Keratinocyte (primary cell): ENCODE measurements at regions not wholly inside any gene's neighbourhood (a gene's known extent, or its start where the extent isn't known, plus 50 kb on each side); places are given as distances from the start of the nearest gene placed in this dataset.
A peak's percentile ranks its signal among the peaks of the same experiment; 100 is the strongest.

Source experiments
- DNase-seq: peaks from one replicate; pipeline ENCODE4 v3.0.0-alpha.2; 2011; ENCODE audit warnings: low read depth, missing footprints, low spot score
- FAIRE-seq: peaks from 2 replicates; lab custom pipeline; 2011; peaks lifted over from hg19 to GRCh38; lab: Jason Lieb, UNC
- H2AFZ ChIP-seq: 2 replicates; pipeline ENCODE4 v1.6.0; 2012; ENCODE audit warnings: low read length, control low read depth, inconsistent platforms; ENCODE audit not compliant: control insufficient read depth
- H3K27ac ChIP-seq: 2 replicates; pipeline ENCODE4 v1.5.1; 2011; ENCODE audit warnings: low read length; ENCODE audit not compliant: control insufficient read depth, insufficient read depth
- H3K27me3 ChIP-seq: 3 replicates; pipeline ENCODE4 v1.6.0; 2011; ENCODE audit warnings: low read length; ENCODE audit not compliant: control insufficient read depth, insufficient read depth; ENCODE audit errors: extremely low read depth
- H3K36me3 ChIP-seq, 2 experiments: 2 replicates in 1 of 2; 3 replicates in 1 of 2; pipeline ENCODE4 v1.5.1; 2011; ENCODE audit warnings: low read length in 2 of 2, mild to moderate bottlenecking in 1 of 2; ENCODE audit not compliant: control insufficient read depth in 2 of 2, insufficient read depth in 2 of 2; ENCODE audit errors: extremely low read depth in 1 of 2
- H3K4me1 ChIP-seq: 3 replicates; pipeline ENCODE4 v1.5.1; 2011; ENCODE audit warnings: low read length; ENCODE audit not compliant: control insufficient read depth, insufficient read depth; ENCODE audit errors: extremely low read depth
- H3K4me2 ChIP-seq: 3 replicates; pipeline ENCODE4 v1.6.0; 2011; ENCODE audit warnings: low read depth, low read length; ENCODE audit not compliant: control insufficient read depth, insufficient read depth; ENCODE audit errors: extremely low read depth
- H3K4me3 ChIP-seq, 3 experiments: fragments of 200-600 bp in 1 of 3; sonication (generic) in 1 of 3; 2 replicates in 2 of 3; 3 replicates in 1 of 3; pipeline ENCODE4 v1.5.1; 2011 to 2016; ENCODE audit warnings: low read length in 3 of 3, mild to moderate bottlenecking in 3 of 3, control low read depth in 2 of 3, inconsistent platforms in 1 of 3, low read depth in 1 of 3, mixed read lengths in 1 of 3, mixed run types in 1 of 3, moderate library complexity in 1 of 3; ENCODE audit not compliant: control insufficient read depth in 2 of 3, insufficient read depth in 2 of 3; ENCODE audit errors: extremely low read depth in 1 of 3
- H3K79me2 ChIP-seq: 2 replicates; pipeline ENCODE4 v1.6.0; 2012; ENCODE audit warnings: low read length; ENCODE audit not compliant: control insufficient read depth, insufficient read depth
- H3K9ac ChIP-seq: 3 replicates; pipeline ENCODE4 v1.6.0; 2011; ENCODE audit warnings: low read length; ENCODE audit not compliant: control insufficient read depth, insufficient read depth; ENCODE audit errors: extremely low read depth
- H3K9me1 ChIP-seq: 3 replicates; pipeline ENCODE4 v1.6.0; 2011; ENCODE audit warnings: low read length; ENCODE audit not compliant: control insufficient read depth, insufficient read depth; ENCODE audit errors: extremely low read depth
- H3K9me3 ChIP-seq: 2 replicates; pipeline ENCODE4 v1.5.1; 2012; ENCODE audit warnings: low read depth, low read length; ENCODE audit not compliant: control insufficient read depth
- H4K20me1 ChIP-seq: 3 replicates; pipeline ENCODE4 v1.6.0; 2011; ENCODE audit warnings: low read length; ENCODE audit not compliant: control insufficient read depth, insufficient read depth; ENCODE audit errors: extremely low read depth
- EZH2 ChIP-seq: IDR thresholded peaks from one replicate; pipeline ENCODE4 v1.6.1; 2012; ENCODE audit warnings: inconsistent platforms, mild to moderate bottlenecking, low read length, moderate library complexity
- dilution Hi-C: fragments of 300-500 bp; cut with MboI; formaldehyde crosslinking; loops from one replicate; pipeline ENCODE4 v1.7.0; 2020; ENCODE audit warnings: low sequenced_read_pairs; ENCODE audit not compliant: extremely low pct_ligation_motif_present
- TF ChIP-seq, protein P1 (sequence below), 3 experiments: IDR thresholded peaks in 1 of 3; conservative IDR thresholded peaks in 1 of 3; optimal IDR thresholded peaks in 1 of 3; 2 replicates in 2 of 3; 3 replicates in 1 of 3; pipeline versions ENCODE3 to v1.5.1; 2011; ENCODE audit warnings: low read length in 3 of 3, mild to moderate bottlenecking in 3 of 3, moderate library complexity in 2 of 3, control low read depth in 1 of 3, inconsistent platforms in 1 of 3; ENCODE audit not compliant: insufficient read depth in 2 of 3; ENCODE audit errors: extremely low read depth in 1 of 3

DNA sequence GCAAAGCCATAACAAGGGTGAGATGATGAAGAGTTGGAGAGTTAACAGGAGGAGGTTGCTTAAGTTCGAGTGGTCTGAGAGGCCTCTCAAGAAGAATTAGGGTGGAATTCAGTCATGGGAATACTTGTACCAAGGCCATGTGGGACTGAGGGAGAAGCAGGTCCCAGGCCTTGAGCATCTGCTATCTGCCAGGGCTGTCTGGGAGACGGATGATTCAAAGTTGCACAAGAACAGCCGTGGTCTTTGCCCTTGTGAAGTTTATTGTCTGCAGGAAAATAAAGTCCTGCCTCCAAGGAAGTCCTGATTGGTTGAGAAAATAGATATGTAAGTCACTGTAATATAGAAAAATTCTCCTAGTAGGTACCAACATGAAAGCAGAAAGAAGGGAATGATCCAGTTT is 178.8 kb upstream of the RFC3 start:
- Histone ChIP-seq H3K9me3 (no peaks in the 10 kb centered on the region), H3K27ac (peak overlapping the region; percentile 0), H3K36me3 (no peaks in the 10 kb centered on the region), H2AFZ (no peak overlapping the region), H3K4me1 (peaks cover 77% of the 10 kb centered on the region), H3K27me3 (no peaks in the 10 kb centered on the region), H4K20me1 (no peaks in the 10 kb centered on the region), H3K79me2 (no peaks in the 10 kb centered on the region), H3K4me2 (no peak overlapping the region), H3K4me3 (no peak overlapping the region), H3K9ac (no peak overlapping the region), H3K9me1 (no peaks in the 10 kb centered on the region)
- DNase-seq: no peak
- no peak for FAIRE-seq
- TF ChIP-seq, protein P1, sequence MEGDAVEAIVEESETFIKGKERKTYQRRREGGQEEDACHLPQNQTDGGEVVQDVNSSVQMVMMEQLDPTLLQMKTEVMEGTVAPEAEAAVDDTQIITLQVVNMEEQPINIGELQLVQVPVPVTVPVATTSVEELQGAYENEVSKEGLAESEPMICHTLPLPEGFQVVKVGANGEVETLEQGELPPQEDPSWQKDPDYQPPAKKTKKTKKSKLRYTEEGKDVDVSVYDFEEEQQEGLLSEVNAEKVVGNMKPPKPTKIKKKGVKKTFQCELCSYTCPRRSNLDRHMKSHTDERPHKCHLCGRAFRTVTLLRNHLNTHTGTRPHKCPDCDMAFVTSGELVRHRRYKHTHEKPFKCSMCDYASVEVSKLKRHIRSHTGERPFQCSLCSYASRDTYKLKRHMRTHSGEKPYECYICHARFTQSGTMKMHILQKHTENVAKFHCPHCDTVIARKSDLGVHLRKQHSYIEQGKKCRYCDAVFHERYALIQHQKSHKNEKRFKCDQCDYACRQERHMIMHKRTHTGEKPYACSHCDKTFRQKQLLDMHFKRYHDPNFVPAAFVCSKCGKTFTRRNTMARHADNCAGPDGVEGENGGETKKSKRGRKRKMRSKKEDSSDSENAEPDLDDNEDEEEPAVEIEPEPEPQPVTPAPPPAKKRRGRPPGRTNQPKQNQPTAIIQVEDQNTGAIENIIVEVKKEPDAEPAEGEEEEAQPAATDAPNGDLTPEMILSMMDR (optimal IDR thresholded peaks at IDR 0.05 in 1 of 3, IDR thresholded peaks at IDR 0.05 in 1 of 3, conservative IDR thresholded peaks at IDR 0.05 in 1 of 3; ENCODE audit: extremely low read depth in 1 of 3, insufficient read depth in 2 of 3, low read length in 3 of 3): no peak
- no peak for TF ChIP-seq EZH2
- dilution Hi-C loops: no loop called here

DNA sequence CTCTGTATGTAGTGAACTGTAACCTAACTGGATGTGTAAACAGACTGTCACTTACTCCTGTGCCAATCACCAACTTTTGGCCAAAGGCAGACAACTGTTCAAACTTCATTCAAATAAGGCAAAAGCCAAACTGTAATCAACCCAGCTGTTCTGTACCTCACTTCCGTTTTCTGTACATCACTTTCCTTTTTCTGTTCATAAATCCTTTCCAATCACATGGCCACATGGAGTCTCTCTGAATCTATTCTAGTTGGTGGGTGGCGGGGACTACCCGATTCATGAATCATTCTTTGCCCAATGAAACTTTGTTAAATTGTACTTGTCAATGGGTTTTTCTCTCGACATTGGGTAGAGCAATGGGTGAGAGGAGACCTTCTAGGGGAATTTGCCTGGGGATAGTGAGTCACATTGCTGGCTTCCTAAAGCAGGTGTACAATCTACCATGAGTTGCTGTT is 178.3 kb upstream of the RFC3 start:
- Histone ChIP-seq H3K36me3 (no peaks in the 10 kb centered on the region), H3K79me2 (no peaks in the 10 kb centered on the region), H3K4me1 (peaks cover 72% of the 10 kb centered on the region), H3K27ac (peak overlapping the region; percentile 0), H3K9ac (no peak overlapping the region), H3K9me1 (no peaks in the 10 kb centered on the region), H3K9me3 (no peaks in the 10 kb centered on the region), H3K4me2 (peak overlapping the region; percentile 4), H3K4me3 (no peak overlapping the region), H3K27me3 (no peaks in the 10 kb centered on the region), H4K20me1 (no peaks in the 10 kb centered on the region), H2AFZ (no peak overlapping the region)
- peak; percentile 77 for FAIRE-seq
- DNase-seq: no peak
- TF ChIP-seq, protein P1 (optimal IDR thresholded peaks at IDR 0.05 in 1 of 3, IDR thresholded peaks at IDR 0.05 in 1 of 3, conservative IDR thresholded peaks at IDR 0.05 in 1 of 3; ENCODE audit: extremely low read depth in 1 of 3, insufficient read depth in 2 of 3, low read length in 3 of 3): no peak
- TF ChIP-seq EZH2: no peak
- dilution Hi-C loops: no loop called here
